IMR-90 (cell line): ENCODE measurements at regions not wholly inside any gene's neighbourhood (a gene's known extent, or its start where the extent isn't known, plus 50 kb on each side); places are given as distances from the start of the nearest gene placed in this dataset.

Experiments
- ATAC-seq: fragments of 200-7000 bp; cut with Tn5 transposase; 2 replicates; pipeline ENCODE4 v1.9.1; 2020; ENCODE audit warnings: low read depth, mild to moderate bottlenecking, moderate library complexity
- BruUV-seq: library from RNA; stranded (reverse); fragments of 400-500 nt; replicated peaks from 2 replicates; lab custom pipeline; 2021; lab: Mats Ljungman, UMichigan
- CTCF ChIA-PET: fragments of 300-600 bp; formaldehyde crosslinking; extraction: SDS; loops from one replicate; lab custom pipeline; 2021; ENCODE audit warnings: antibody characterized with exemption; lab: Yijun Ruan, JAX
- POLR2A ChIA-PET: fragments of 300-600 bp; sonication (Branson Sonifier 250); formaldehyde crosslinking; loops from one replicate; lab custom pipeline; 2022; ENCODE audit warnings: antibody characterized with exemption; ENCODE audit not compliant: unreplicated experiment; lab: Charles Lee
- DNase-seq: peaks from one replicate; pipeline ENCODE4 v3.0.0; 2013
- H2AFZ ChIP-seq: replicated peaks from 2 replicates; pipeline ENCODE3; 2013; ENCODE audit warnings: low read length, mild to moderate bottlenecking; ENCODE audit not compliant: poor library complexity
- H2AK5ac ChIP-seq: 2 replicates; pipeline ENCODE4 v1.6.1; 2013; ENCODE audit warnings: low read depth, low read length, inconsistent platforms
- H2AK9ac ChIP-seq: replicated peaks from 2 replicates; pipeline ENCODE3; 2013; ENCODE audit warnings: mild to moderate bottlenecking, low read depth, low read length, moderate library complexity; ENCODE audit not compliant: poor library complexity
- H2BK120ac ChIP-seq: 2 replicates; pipeline ENCODE4 v1.6.1; 2013; ENCODE audit warnings: low read depth, low read length, inconsistent platforms
- H2BK15ac ChIP-seq: 3 replicates; pipeline ENCODE4 v1.6.1; 2013; ENCODE audit warnings: low read depth, low read length, inconsistent platforms
- H2BK20ac ChIP-seq: 2 replicates; pipeline ENCODE4 v1.6.1; 2013; ENCODE audit warnings: low read depth, mild to moderate bottlenecking, inconsistent platforms, low read length, moderate library complexity
- H2BK5ac ChIP-seq: 2 replicates; pipeline ENCODE4 v1.6.1; 2013; ENCODE audit warnings: mild to moderate bottlenecking, low read depth, low read length, inconsistent platforms; ENCODE audit not compliant: poor library complexity, severe bottlenecking
- H3K14ac ChIP-seq: replicated peaks from 2 replicates; pipeline ENCODE4 v1.6.1; 2013; ENCODE audit warnings: low read depth, low read length, inconsistent platforms
- H3K18ac ChIP-seq: 2 replicates; pipeline ENCODE4 v1.6.1; 2013; ENCODE audit warnings: low read depth, low read length, control low read depth
- H3K23ac ChIP-seq: 2 replicates; pipeline ENCODE4 v1.6.1; 2013; ENCODE audit warnings: low read depth, low read length, inconsistent platforms
- H3K27ac ChIP-seq: 2 replicates; pipeline ENCODE4 v1.5.1; 2013; ENCODE audit warnings: mild to moderate bottlenecking, control low read depth, low read length; ENCODE audit not compliant: insufficient read depth
- H3K27me3 ChIP-seq: 2 replicates; pipeline ENCODE4 v1.6.1; 2013; ENCODE audit warnings: low read length; ENCODE audit not compliant: control insufficient read depth, insufficient read depth
- H3K36me3 ChIP-seq: 2 replicates; pipeline ENCODE4 v1.6.1; 2013; ENCODE audit warnings: low read length, mixed read lengths; ENCODE audit not compliant: control insufficient read depth, insufficient read depth
- H3K4ac ChIP-seq: 2 replicates; pipeline ENCODE4 v1.6.1; 2013; ENCODE audit warnings: low read depth, low read length, inconsistent platforms
- H3K4me1 ChIP-seq: 2 replicates; pipeline ENCODE4 v1.6.1; 2013; ENCODE audit warnings: low read length, mixed read lengths; ENCODE audit not compliant: control insufficient read depth, insufficient read depth
- H3K4me2 ChIP-seq: 2 replicates; pipeline ENCODE4 v1.6.1; 2013; ENCODE audit warnings: low read depth, mild to moderate bottlenecking, control low read depth, low read length, moderate library complexity
- H3K4me3 ChIP-seq: 2 replicates; pipeline ENCODE4 v1.5.1; 2013; ENCODE audit warnings: low read depth, mild to moderate bottlenecking, control low read depth, low read length, moderate library complexity; ENCODE audit not compliant: insufficient read depth
- H3K56ac ChIP-seq: 2 replicates; pipeline ENCODE4 v1.6.1; 2013; ENCODE audit warnings: low read length, inconsistent platforms; ENCODE audit not compliant: insufficient read depth; ENCODE audit errors: extremely low read depth
- H3K79me1 ChIP-seq, 2 experiments: 2 replicates each; pipeline ENCODE4 v1.6.1; 2013; ENCODE audit warnings: low read length in 2 of 2, inconsistent platforms in 1 of 2, low read depth in 1 of 2
- H3K9ac ChIP-seq: 2 replicates; pipeline ENCODE4 v1.6.1; 2013; ENCODE audit warnings: low read depth, low read length, control low read depth
- H3K9me1 ChIP-seq: 2 replicates; pipeline ENCODE4 v1.6.1; 2013; ENCODE audit warnings: low read length, inconsistent platforms; ENCODE audit not compliant: insufficient read depth
- H3K9me3 ChIP-seq: 2 replicates; pipeline ENCODE4 v1.6.1; 2013; ENCODE audit warnings: low read length; ENCODE audit not compliant: control insufficient read depth, insufficient read depth
- H4K20me1 ChIP-seq: 2 replicates; pipeline ENCODE4 v1.6.1; 2013; ENCODE audit warnings: low read length, inconsistent platforms; ENCODE audit not compliant: insufficient read depth
- H4K5ac ChIP-seq: 2 replicates; pipeline ENCODE4 v1.6.1; 2013; ENCODE audit warnings: mild to moderate bottlenecking, low read depth, low read length, control low read depth
- H4K8ac ChIP-seq, 2 experiments: 2 replicates each; pipeline ENCODE4 v1.6.1; 2013; ENCODE audit warnings: low read depth in 2 of 2, low read length in 2 of 2, control low read depth in 1 of 2, inconsistent platforms in 1 of 2
- H4K91ac ChIP-seq: 2 replicates; pipeline ENCODE4 v1.6.1; 2013; ENCODE audit warnings: low read depth, low read length, inconsistent platforms; ENCODE audit not compliant: insufficient read depth
- BHLHE40 ChIP-seq: fragments of 150-350 bp; IDR thresholded peaks from 2 replicates; pipeline ENCODE4 v1.6.1; 2016; ENCODE audit warnings: mild to moderate bottlenecking, low read depth, low read length
- CEBPB ChIP-seq: IDR thresholded peaks from 2 replicates; pipeline ENCODE4 v1.6.1; 2012; ENCODE audit warnings: low read depth, low read length, improper control_type of control experiment
- CHD1 ChIP-seq: IDR thresholded peaks from 2 replicates; pipeline ENCODE4 v1.6.1; 2012; ENCODE audit warnings: low read depth, low read length, improper control_type of control experiment
- ELK1 ChIP-seq: fragments of 150-350 bp; IDR thresholded peaks from 2 replicates; pipeline ENCODE4 v1.6.1; 2016; ENCODE audit warnings: low read depth, mild to moderate bottlenecking, low read length, moderate library complexity, borderline replicate concordance
- FOS ChIP-seq: fragments of 150-350 bp; IDR thresholded peaks from 2 replicates; pipeline ENCODE4 v1.6.1; 2016; ENCODE audit warnings: low read depth, low read length
- MAFK ChIP-seq: IDR thresholded peaks from 2 replicates; pipeline ENCODE4 v1.6.1; 2012; ENCODE audit warnings: low read depth, low read length, improper control_type of control experiment
- MAZ ChIP-seq: IDR thresholded peaks from 2 replicates; pipeline ENCODE4 v1.6.1; 2012; ENCODE audit warnings: low read depth, mild to moderate bottlenecking, low read length, improper control_type of control experiment, moderate library complexity, borderline replicate concordance
- MXI1 ChIP-seq: IDR thresholded peaks from 2 replicates; pipeline ENCODE4 v1.6.1; 2012; ENCODE audit warnings: low read depth, mild to moderate bottlenecking, low read length, moderate library complexity, borderline replicate concordance
- NFE2L2 ChIP-seq: fragments of 150-350 bp; IDR thresholded peaks from 2 replicates; pipeline ENCODE4 v1.6.1; 2016; ENCODE audit warnings: low read depth, mild to moderate bottlenecking, low read length
- POLR2A ChIP-seq: IDR thresholded peaks from 2 replicates; pipeline ENCODE4 v1.6.1; 2012; ENCODE audit warnings: mild to moderate bottlenecking, low read depth, low read length
- RAD21 ChIP-seq: IDR thresholded peaks from 2 replicates; pipeline ENCODE4 v1.6.1; 2012; ENCODE audit warnings: low read length, improper control_type of control experiment
- RCOR1 ChIP-seq: IDR thresholded peaks from 2 replicates; pipeline ENCODE4 v1.6.1; 2012; ENCODE audit warnings: mild to moderate bottlenecking, low read length, improper control_type of control experiment; ENCODE audit not compliant: insufficient replicate concordance
- RFX5 ChIP-seq: IDR thresholded peaks from 2 replicates; pipeline ENCODE4 v1.8.0; 2012; ENCODE audit warnings: low read depth, mild to moderate bottlenecking, low read length, moderate library complexity
- SMC3 ChIP-seq: fragments of 150-350 bp; IDR thresholded peaks from 2 replicates; pipeline ENCODE4 v1.6.1; 2016; ENCODE audit warnings: low read depth, mild to moderate bottlenecking, antibody characterized with exemption, low read length, moderate library complexity
- USF2 ChIP-seq: fragments of 150-350 bp; IDR thresholded peaks from 2 replicates; pipeline ENCODE4 v1.6.1; 2017; ENCODE audit warnings: mild to moderate bottlenecking, antibody characterized with exemption, low read length, low read depth
- WGBS, 2 experiments: methylation state at CpG; one replicate each; pipeline versions ENCODE4 v1.1.5 to v1.1.7; 2013; ENCODE audit warnings: missing lambda C conversion rate in 2 of 2; ENCODE audit not compliant: insufficient read length in 1 of 2; ENCODE audit errors: extremely low coverage in 2 of 2; 5-methylcytosine and 5-hydroxymethylcytosine counted together
- dilution Hi-C: fragments of 300-500 bp; cut with HindIII; formaldehyde crosslinking; loops from one replicate; pipeline ENCODE4 v1.14.3; 2018; ENCODE audit warnings: low sequenced_read_pairs; ENCODE audit not compliant: unreplicated experiment
- in situ Hi-C: fragments of 300-500 bp; cut with MboI; formaldehyde crosslinking; loops from 3 replicates; pipeline ENCODE4 v1.14.3; 2019; ENCODE audit warnings: low sequenced_read_pairs, inconsistent platforms, mixed read lengths
- intact Hi-C: fragments of 100-400 bp; cut with micrococcal nuclease; formaldehyde crosslinking; loops from 2 replicates; pipeline ENCODE4 v1.10.0; 2022
- TF ChIP-seq, protein P1 (sequence below): conservative IDR thresholded peaks from 2 replicates; pipeline ENCODE4 v1.5.1; 2012; ENCODE audit warnings: mild to moderate bottlenecking, low read depth, low read length, improper control_type of control experiment

- Histone ChIP-seq H3K18ac (peak overlapping the region; percentile 98), H4K20me1 (no peaks in the 10 kb centered on the region), H3K14ac (peak overlapping the region; percentile 89), H3K79me1 (no peaks in the 10 kb centered on the region), H2BK20ac (peak overlapping the region; percentile 94), H3K27me3 (no peaks in the 10 kb centered on the region), H3K9me1 (peaks cover 30% of the 10 kb centered on the region), H4K91ac (peak overlapping the region; percentile 93), H3K4me1 (peaks cover 35% of the 10 kb centered on the region), H3K4ac (peak overlapping the region; percentile 99), H2AFZ (peak overlapping the region; percentile 60), H3K23ac (peak overlapping the region; percentile 77; the same call in 1 of the 2 replicates), H3K4me2 (peak overlapping the region; percentile 19; the same call in 1 of the 2 replicates), H3K9ac (peak overlapping the region; percentile 52), H3K9me3 (no peaks in the 10 kb centered on the region), H2AK9ac (no peak overlapping the region), H2BK120ac (peak overlapping the region; percentile 95), H2AK5ac (peak overlapping the region; percentile 96), H3K27ac (peak overlapping the region; percentile 91; the same call in 1 of the 2 replicates), H2BK5ac (peak overlapping the region; percentile 59), H2BK15ac (peak overlapping the region; percentile 94; the same call in 2 of the 3 replicates), H3K4me3 (no peak overlapping the region), H4K5ac (peak overlapping the region; percentile 89), H3K36me3 (no peaks in the 10 kb centered on the region), H3K56ac (peak overlapping the region; percentile 11), H4K8ac (peak overlapping the region; percentile 61 to 87; a peak in 3 of 4 replicates)
- dilution Hi-C loops: no loop called here
- no CpG with 5 or more reads among the region's 4 CpGs for WGBS, 2 experiments
- DNase-seq (peak; percentile 86), ATAC-seq (peak; percentile 49)
- no peak for TF ChIP-seq SMC3
- no peak for TF ChIP-seq CHD1
- no peak for TF ChIP-seq RCOR1
- no peak for TF ChIP-seq RFX5
- no peak for TF ChIP-seq NFE2L2
- TF ChIP-seq MAFK: no peak
- TF ChIP-seq RAD21: no peak
- TF ChIP-seq MAZ: no peak
- TF ChIP-seq MXI1: 0 out of 2 replicates have a peak, but pooled peaks have one; percentile 22
- peak; percentile 36; the same call in 1 of the 2 replicates for TF ChIP-seq BHLHE40
- TF ChIP-seq CEBPB: no peak
- no peak for TF ChIP-seq POLR2A
- no peak for TF ChIP-seq FOS
- TF ChIP-seq ELK1: no peak
- TF ChIP-seq, protein P1, sequence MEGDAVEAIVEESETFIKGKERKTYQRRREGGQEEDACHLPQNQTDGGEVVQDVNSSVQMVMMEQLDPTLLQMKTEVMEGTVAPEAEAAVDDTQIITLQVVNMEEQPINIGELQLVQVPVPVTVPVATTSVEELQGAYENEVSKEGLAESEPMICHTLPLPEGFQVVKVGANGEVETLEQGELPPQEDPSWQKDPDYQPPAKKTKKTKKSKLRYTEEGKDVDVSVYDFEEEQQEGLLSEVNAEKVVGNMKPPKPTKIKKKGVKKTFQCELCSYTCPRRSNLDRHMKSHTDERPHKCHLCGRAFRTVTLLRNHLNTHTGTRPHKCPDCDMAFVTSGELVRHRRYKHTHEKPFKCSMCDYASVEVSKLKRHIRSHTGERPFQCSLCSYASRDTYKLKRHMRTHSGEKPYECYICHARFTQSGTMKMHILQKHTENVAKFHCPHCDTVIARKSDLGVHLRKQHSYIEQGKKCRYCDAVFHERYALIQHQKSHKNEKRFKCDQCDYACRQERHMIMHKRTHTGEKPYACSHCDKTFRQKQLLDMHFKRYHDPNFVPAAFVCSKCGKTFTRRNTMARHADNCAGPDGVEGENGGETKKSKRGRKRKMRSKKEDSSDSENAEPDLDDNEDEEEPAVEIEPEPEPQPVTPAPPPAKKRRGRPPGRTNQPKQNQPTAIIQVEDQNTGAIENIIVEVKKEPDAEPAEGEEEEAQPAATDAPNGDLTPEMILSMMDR: no peak
- peak; percentile 57; the same call in 1 of the 2 replicates for TF ChIP-seq USF2
- intact Hi-C loops: no loop called here
- in situ Hi-C loops: no loop called here
- no TSS peak for BruUV-seq
- POLR2A ChIA-PET: no interaction called here
- CTCF ChIA-PET: interaction anchor here (0.7 kb wide), 1 partner anchor 34 kb away, joined by 3 read pairs; no protein-coding TSS in a partner anchor
These were observed 150.2 kb downstream of the ACTBL2 start for GRCh38 chr5:57332361-57332760.
